ENCODE measurements at regions not wholly inside any gene's neighbourhood (a gene's known extent, or its start where the extent isn't known, plus 50 kb on each side); places are given as distances from the start of the nearest gene placed in this dataset.
"Not testable (repeated sequence)": the region's sequence is repeated elsewhere in the genome, so short reads cannot be mapped to it uniquely, and the experiment has no call there.

DNA sequence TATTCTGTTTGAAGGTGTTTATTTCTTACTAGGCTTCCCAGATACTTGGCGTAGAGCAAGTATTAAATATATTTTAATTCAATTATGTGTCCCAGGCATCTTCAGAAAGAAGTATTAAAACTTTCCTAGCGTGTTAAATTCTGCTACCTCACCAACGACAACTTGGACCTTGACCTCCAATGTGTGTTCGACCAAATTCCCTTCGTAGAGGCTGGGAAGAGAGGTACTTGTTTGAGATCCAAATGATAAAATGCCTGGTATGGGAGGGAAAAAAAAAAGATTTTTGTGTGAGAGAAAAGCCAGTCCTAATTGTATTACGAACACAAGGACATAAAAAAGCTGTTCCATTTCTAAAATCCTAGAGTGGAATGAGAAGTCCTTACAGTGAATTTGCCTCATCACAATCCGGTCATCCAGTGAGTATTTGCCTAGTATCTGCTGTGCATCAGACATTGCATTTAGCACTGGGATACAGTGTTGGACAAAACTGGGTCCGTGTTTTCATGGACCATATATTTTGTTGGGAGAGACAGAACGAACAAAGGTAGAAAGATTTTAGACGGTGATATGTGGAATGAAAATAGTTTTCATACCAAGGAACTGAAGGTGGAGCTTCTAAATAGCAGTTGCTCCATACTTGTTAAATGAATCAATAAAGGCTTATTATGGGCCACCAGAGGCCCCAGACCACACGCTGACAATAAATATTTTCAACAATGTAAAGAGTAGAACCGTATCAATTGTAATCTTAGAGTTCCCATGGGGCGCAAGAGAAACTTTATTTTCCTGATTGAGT lies 103.1 kb downstream of the KIF4B start:
- DNase-seq, result no peak

DNA sequence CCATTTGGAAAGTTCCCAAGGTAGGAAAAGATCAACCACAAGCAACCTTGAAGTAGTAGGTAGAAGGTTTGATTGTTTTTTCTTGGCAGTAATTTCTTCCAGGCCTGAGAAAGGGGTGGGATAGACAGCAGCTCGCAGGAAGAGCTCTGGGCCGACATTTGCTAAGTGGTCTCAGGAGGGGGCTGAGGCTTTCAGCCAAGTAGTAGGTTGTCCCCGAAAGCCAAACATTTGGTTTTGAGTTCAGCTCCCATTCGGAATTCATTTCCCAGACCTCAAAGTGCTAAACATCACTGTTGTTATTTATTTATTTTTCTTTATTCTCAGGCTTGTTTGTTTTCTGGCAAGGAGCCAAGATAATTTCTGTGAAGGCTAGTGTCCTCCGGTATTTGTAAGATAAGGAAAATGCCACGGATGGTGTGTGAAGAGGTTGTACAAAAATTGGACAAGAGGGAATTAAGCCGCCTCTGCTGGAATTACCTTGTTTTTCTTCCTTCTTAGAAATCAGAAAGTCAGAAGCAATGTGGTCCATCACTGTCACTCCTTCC lies 112.1 kb downstream of the KIF4B start:
- no peak for DNase-seq

DNA sequence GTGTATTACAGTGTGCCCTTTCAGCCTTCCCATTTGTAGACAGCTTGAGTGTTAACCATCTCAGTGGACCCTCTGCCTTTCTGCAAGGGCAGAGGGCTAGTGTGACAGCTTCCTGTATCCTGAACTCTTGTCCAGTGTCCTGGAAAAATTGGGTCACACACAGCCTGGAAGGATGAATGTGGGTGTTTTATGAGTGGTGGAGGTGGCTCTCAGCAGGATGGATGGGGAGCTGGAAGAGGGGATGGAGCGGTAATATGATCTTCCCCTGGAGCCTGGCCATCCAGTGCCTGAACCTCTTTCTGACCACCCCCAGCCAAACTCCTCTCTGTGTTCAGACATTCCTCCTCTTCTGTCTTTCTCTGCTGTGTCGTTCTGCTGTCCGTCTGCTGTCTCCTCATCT lies 113.0 kb downstream of the KIF4B start:
- no peak for DNase-seq

DNA sequence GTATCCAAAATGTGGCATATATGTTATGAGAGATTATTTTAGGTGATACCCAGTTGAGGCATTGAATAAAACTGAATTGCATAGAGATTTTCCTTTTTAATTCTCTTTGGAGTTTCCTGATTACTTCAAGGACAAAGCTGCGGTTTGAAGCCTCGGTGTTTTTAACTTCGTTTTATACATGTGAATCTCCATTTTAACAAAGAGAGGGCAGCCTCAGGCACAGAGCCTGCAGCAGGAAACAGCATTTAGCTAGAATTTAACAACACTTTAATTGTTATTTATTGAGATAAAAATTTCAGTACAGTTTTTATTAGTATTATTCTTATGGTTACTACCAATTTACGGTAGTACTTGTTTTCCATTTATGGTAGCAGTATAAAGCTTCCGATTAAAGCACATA lies 114.0 kb downstream of the KIF4B start:
- DNase-seq, result no peak

DNA sequence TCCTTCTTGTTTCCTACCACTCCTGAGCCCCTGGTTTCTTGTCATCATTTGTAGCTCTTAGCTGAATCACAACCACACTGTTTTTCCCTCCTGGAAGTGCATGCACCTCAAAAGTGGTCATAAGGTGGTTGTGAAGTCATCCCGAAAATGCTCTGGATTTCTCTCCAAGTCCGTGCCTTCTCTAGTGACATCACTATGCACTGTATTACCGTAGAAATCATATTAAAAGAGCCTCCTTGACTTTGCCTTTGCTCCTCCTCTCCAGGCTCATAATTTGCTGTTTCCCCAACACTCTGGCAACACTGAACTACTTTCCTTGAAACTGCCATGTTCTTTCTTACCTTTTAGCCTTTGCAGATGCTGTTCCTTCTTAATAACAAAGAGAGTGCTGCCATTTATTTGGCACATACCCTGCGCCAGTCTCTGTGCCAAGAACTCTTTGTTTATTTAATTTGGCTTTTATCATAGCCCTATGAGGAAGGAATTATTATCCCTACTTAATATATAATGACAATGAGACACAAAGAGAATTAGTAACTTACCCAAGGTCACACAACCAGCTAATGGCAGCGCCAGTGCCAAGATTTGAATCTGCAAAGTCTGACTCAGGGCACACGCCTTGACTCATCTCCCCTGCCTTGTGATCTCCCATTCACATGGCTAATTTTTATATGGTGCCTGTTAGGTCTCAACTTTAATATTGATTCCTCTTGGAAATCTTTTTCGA lies 115.4 kb downstream of the KIF4B start:
- no peak for DNase-seq

DNA sequence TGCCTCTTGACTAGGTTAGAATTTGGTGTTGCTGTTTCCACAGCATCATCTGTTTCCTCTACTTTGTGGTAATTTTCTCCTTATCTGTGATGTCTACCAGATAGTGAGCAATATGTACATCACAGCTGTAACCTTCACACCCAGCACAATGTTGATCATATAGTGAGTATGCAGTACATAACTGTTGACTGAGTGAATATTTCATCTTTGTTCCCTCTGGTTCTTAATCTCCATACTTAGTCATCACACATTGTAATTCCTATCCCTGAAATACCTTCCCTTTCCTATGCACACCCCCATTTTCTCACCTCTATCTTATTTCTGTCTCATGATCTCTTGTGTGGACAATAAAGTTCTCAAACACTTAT lies 115.9 kb downstream of the KIF4B start:
- no peak for DNase-seq

DNA sequence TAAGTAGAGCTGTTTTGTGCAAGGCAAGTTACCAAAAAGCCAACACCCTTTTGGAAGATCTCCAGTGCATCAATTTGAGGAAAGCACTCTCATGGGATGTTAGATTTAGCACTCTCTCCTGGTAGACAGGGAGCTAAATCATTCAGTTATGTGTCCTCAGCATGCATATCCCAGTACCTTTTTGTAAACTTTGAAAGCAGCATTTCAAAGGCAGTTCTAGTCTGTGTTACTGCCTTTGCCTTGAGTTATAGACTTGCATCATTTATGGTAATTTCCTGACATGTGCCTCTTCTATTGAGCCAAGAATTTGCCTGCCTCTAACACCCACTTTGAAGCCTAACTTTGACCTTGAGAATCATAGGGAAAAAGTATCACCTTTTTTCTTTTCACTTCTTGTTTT lies 120.6 kb downstream of the KIF4B start:
- no peak for DNase-seq

DNA sequence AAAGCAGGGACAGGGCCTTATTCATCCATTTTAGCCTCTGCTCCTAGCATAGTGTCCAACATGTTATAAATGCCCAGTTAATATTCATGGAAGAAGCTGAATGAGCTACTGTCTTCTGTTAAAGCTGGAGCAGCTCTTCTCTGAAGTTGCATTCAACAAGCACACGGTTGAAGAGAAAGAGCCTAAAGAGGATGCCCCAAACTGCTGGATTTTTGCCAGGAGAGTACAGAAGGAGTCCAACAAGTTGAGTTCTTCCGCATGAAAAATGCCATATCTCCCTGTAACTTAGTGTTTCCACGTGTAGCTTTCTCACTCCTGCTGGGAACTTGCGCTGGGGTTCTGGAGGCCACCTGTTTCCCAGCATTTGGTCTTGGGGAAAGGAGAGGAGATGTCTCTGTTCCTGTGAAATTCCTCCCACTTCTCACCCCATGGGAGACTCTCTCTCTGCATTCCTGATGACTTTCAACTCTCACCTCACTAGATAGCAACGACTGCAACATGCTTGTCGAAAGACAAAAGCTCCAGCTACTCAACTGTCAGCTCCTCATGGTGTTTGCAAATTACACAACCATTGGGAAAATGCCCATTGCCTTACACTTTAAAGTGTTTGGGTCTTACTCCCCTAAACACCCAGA lies 122.8 kb downstream of the KIF4B start:
- no peak for DNase-seq

DNA sequence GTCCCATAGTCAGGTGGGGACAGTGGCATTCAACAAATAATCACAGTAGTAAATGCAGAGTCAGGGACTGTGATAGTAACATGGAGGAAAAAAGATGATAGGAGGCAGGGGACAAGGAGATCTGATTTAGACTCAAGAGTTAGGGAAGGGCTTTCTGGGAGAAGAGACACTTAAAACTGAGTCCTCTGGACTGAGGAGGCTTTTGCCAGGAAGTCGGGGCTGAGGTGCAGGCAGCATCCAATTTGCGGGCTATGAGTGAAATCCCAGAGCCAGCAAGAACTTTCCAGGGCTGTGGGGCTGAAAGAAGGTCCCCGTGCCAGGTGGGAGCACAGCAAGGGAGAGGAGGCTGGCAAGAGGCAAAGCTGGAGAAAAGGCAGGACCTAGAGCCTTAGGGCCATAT lies 124.1 kb downstream of the KIF4B start:
- no peak for DNase-seq

DNA sequence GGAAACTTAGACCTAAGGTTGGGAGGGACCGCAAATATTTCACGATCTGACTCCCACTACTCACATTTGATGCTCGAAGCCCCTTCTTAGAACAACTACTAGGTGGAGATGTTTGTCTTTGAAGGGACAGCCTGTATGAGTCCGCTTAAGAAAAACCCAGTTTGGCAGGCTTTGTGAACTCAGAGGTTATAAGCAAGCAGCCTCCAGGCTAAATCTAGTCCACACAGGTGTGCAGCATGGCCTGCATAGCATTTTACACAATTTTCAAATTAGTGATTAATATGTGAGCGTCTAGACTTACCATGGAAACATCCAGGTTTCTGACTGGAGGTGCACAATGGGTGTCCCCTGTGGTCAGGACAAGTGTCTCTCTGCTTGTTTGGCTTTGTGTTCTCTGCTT lies 127.1 kb downstream of the KIF4B start:
- no peak for DNase-seq

DNA sequence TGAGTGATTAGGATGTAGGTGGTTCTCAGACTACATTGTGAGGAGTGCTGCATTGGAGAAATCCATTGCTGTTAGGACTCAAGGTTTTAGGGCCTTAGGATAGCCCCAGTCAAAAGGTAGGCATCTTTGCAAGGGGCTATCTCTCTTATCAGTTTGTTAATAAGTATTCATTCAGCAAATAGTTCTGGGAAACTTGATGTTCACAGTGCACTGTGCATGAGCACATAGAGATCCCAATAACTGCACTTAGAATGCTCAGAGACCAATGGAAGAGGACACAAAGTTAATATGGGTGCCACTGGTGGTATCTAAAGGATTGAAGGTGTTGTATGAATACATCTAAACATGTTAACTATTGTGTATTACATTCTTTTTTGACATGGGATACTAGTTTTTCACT lies 131.4 kb downstream of the KIF4B start:
- DNase-seq, result no peak

DNA sequence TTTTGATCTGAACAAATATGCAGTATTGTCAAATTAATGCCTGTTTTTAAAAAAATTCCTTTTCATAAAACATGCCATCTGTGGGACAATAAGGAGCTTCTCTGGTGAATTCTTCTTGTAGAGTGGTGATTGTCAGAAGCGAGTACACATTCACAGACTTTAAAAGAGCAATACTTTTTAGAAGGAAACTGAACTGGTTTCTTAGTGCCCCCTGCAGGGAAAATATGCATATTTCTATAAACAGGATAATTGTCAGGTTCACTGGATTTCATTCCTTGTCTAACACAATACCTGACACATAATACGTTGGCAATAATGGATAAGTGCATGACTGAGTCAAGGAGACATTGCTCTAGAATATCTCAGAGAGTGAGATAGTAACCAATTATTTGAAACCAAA lies 133.7 kb downstream of the KIF4B start:
- no peak for DNase-seq

DNA sequence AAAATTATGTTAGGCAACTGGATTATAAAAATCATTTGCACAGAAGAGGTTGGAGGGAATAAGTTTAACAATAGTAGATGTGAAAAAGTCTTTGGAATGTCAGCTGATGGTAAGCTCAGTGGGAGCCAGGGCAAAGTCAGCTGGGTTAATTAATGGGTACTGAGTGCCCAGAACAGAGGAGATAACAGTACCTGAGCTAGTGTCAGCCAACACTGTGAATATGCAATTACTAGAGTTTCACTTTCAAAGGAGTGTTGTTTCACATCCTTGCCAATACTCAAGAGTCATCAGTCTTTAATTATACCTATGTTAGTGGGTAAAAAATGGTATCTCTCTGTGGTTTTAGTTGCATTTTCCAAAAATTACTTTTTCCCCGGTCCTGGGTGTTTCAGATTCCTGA lies 135.1 kb downstream of the KIF4B start:
- DNase-seq, result no peak

DNA sequence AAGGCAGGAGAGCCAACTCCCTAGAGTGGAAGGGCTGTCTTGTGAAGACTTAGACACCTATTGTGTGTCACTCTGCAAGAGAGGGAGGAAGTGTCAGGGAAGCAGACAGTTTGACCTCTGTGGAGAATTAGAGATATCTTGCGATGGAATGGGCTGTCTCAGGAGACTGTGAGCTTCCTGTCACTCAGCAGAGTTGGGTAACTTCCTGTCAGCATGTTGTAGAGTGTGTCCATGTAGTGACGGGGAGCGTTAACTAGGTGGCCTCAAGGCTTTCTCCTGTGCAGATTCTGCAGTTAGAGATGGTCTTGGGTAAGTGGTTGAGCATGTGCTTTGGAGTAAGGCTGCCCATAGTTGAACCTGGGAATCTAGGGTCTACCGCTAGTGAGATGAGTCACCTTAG lies 136.5 kb downstream of the KIF4B start:
- DNase-seq, result no peak

DNA sequence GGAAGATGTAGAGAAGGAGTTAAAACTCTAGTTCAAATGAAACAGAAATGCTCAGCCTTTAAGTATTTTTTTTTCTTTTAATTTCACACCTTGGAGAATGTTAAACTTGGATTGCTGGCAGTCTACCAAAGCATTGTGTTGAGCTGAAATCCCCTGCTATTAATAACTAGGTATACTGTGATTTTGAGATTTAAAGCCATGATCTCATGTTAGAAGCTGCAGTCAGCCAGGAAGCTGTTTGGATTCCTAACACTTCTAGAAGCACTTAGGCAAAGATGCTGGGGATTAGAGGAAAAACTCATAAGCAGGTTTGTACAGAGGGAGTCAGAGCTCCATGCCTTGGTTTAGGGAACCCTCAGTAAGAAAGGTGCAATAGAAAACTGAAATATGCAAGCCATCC lies 141.4 kb downstream of the KIF4B start:
- no peak for DNase-seq

DNA sequence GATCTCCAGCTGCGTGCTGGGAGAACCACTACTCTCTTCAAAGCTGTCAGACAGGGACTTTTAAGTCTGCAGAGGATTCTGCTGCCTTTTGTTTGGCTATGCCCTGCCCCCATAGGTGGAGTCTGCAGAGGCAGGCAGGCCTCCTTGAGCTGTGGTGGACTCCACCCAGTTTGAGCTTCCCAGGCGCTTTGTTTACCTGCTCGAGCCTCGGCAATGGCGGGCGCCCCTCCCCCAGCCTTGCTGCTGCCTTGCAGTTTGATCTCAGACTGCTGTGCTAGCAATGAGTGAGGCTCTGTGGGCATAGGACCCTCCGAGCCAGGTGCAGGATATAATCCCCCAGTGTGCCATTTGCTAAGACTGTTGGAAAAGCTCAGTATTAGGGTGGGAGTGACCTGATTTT lies 149.5 kb downstream of the KIF4B start:
- not testable (repeated sequence) for DNase-seq

DNA sequence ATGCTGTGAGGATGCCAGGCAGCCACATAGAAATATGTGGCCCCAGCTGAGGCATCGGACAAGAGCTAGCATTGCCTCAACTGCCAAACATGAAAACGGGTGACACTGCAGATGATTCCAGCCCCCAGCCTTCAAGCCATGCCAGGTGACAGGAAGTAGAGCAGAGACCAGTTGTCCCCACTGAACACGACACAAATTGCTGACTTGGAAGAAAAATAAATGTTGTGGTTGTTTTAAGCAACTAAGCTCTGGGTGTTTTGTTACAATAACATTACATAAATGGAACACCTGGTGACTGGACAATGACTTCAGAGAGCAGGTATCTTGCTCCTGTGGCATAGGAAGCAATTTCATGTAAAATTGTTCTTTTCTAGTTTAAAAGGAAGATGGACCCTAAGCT lies 154.2 kb downstream of the KIF4B start:
- DNase-seq, result no peak

DNA sequence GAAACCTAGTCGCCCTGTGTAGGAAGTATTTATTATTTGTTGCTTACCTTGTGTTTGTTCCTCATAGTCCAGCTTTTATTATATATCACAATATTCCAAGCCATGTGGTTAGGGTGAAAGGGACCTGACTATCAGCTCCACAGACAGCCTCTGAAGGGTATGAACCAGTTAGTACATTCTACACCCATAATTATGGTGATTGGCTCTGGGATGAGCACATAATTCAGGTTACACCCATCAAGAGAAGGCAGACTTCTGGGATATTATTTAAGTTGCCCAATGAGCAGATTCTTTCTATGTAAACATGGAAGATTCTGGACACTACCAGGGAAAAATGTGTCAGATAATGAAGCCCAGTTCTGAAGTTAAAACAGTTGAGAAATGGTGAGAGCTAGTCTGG lies 168.0 kb downstream of the KIF4B start:
- no peak for DNase-seq

DNA sequence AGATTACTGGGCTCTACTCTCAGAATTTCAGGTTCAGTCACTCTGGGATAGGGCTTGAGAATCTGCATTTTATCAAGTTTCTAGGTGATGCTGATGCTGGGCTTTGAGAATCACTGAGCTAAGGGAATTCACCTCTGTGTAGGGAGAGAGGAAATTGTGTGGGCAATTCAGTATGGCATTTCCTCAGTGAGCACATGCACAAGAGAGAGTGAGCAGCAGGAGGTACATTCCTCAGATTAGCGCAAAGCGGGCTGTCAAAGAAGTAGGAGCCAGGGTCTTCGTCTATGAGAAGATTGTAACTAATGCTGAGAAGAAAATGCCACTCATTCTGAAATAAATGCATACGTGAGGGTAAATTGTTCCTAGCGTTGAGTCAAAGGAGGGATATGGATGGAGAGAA lies 175.9 kb downstream of the KIF4B start:
- DNase-seq, result no peak

DNA sequence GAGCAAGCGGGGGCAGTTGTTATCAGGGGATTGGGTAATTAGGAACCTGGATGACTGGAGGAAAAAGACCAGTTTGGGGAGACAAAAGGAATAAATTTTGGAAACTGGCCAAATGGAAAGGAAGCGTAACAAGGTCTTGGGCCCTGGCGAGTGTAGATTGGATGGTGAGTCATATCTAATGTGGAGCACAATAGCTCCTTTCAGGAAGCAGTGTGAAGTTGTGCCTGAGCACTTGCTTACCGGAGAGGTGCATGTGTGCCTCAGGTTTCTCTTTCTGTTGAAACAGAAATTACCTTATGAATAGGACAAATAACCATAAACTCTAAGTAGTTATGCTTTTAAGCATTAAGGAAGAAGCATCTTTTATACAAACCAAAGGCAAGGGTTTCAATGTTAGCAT lies 176.4 kb downstream of the KIF4B start:
- no peak for DNase-seq

DNA sequence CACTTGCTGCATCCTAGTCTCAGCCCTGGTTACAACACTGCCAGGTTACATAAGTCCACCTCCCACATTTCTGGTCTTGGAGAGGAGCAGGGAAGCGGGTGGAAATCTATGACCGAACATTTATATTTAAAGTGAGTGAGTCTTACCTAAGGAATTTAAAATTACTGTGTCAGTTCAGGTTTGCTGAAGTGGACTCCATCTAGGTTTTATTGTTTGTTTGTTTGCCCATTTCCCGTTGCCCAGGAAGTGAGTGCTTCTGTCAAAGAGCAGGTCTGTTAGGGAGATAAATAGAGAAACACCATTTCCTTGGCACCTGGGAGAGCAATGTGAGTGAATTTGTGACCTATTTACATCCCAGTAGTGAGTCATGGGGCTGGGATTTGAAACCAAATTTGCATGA lies 179.5 kb downstream of the KIF4B start:
- DNase-seq, result no peak

DNA sequence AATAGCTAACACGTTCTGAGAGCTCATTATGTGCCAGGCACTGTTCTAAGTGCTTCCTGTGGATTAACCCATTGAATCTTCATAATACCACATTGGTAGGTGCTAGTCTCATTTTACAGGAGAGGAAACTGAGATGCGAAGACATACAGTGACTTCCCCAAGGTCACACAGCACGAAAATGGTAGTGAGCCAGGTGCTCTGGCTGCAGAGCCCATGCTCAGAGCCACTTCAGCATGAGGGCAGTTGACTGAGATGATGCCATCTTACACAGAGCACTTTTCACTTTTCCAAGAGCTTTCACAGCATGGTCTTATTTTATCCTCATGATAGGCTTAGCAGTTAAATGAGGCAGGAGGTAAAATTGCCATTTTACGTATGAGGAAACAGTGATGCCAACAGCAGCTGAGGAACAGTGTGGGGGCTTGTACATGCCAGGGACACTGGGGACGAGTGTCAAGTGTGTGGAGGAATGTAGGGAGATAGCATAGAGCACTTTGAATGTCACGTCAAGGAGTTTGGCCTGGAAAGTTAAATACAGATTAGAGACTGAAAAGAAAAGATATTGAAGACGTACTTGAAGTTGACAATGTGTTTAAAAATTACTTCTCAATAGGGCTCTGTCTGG lies 180.0 kb downstream of the KIF4B start:
- DNase-seq, result no peak

DNA sequence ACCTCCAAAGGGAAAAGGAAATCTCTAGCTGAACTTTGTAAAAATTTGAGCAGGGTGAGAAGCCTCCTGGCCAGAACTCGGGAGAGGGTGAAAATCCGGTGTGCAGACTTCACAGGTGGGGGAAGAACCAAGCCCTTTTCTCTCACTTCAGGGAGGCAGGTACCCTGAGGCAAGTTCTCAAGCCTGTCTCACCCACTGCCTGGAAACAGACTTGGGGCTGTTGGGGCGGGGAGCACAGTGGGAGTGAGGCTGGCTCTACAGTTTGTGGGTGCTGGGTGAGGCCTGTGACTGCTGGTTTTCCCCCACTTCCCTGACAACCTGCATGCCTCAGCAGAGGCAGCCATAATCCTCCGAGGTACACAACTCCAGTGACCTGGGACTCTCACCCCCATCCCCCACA lies 187.1 kb downstream of the KIF4B start:
- DNase-seq, result no peak

DNA sequence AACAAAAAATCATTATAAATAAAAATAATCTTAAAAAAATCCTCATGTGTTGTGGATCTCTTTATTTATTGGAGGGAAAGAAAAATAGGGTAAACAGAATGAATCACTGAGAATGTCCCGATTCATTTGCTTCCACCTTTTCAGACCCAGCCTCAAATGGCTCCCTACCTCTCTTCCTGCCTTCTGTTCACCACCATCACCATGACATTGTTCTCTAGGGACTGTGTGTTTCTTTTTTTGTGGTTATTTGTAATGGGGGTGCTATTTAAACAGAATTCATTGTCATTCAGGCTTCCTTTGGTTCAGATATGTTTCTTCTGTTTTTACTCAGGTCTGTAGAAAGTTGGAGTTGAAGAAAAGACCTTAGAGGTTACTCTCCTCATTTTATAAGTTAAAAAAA lies 198.2 kb downstream of the KIF4B start:
- DNase-seq, result no peak
